Progenitor cell of endocrine pancreas (in vitro differentiated cells): ENCODE measurements at regions not wholly inside any gene's neighbourhood (a gene's known extent, or its start where the extent isn't known, plus 50 kb on each side); places are given as distances from the start of the nearest gene placed in this dataset.

ENCODE experiments used
- DNase-seq: peaks from one replicate; pipeline ENCODE4 v3.0.0; 2021; ENCODE audit warnings: low spot score; ENCODE audit not compliant: unreplicated experiment
- H3K27ac Mint-ChIP-seq: 2 replicates; pipeline ENCODE4 v1.8.0; 2021; ENCODE audit warnings: mild to moderate bottlenecking, moderate library complexity, mixed read lengths
- H3K27me3 Mint-ChIP-seq: 2 replicates; pipeline ENCODE4 v1.8.0; 2021; ENCODE audit warnings: mixed read lengths
- H3K36me3 Mint-ChIP-seq: 2 replicates; pipeline ENCODE4 v1.8.0; 2022; ENCODE audit warnings: mixed read lengths; ENCODE audit not compliant: insufficient read depth
- H3K4me1 Mint-ChIP-seq: 2 replicates; pipeline ENCODE4 v1.8.0; 2021; ENCODE audit warnings: low read depth, mixed read lengths
- H3K4me3 Mint-ChIP-seq: 2 replicates; pipeline ENCODE4 v1.8.0; 2021; ENCODE audit warnings: low read depth, mild to moderate bottlenecking, moderate library complexity, mixed read lengths
- H3K9me3 Mint-ChIP-seq: 2 replicates; pipeline ENCODE4 v1.8.0; 2021; ENCODE audit warnings: low read depth, mixed read lengths
- TF ChIP-seq, protein P1 (sequence below): fragments of 200-600 bp; sonication (generic); IDR thresholded peaks from one replicate; pipeline ENCODE4 v1.5.0; 2021; ENCODE audit warnings: antibody characterized with exemption, mild to moderate bottlenecking; ENCODE audit not compliant: unreplicated experiment

DNA sequence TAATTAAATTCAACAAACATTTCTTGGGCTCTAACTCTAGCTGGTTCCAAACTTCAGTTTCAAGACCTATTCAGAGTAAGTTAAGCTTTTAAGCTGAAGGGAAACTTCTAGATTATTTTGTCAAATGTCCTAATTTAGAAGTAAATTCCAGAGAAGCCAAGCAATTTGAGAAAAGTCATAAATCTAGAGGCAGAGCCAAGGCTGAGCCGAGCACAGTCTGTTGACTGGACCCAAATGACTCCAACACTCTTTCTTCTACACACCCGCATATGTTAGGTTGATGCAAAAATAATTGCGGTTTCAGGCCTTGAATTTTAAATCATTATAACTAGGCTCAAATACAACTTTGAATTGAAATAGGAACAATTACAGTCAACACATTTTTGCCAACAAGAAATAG, 319.7 kb downstream of the NFIB start:
- no peak for DNase-seq
- no peak overlapping the region for H3K4me3 Mint-ChIP-seq
- H3K36me3 Mint-ChIP-seq = no peaks in the 10 kb centered on the region
- no peaks in the 10 kb centered on the region for H3K27me3 Mint-ChIP-seq
- peaks cover 9% of the 10 kb centered on the region for H3K4me1 Mint-ChIP-seq
- TF ChIP-seq, protein P1, sequence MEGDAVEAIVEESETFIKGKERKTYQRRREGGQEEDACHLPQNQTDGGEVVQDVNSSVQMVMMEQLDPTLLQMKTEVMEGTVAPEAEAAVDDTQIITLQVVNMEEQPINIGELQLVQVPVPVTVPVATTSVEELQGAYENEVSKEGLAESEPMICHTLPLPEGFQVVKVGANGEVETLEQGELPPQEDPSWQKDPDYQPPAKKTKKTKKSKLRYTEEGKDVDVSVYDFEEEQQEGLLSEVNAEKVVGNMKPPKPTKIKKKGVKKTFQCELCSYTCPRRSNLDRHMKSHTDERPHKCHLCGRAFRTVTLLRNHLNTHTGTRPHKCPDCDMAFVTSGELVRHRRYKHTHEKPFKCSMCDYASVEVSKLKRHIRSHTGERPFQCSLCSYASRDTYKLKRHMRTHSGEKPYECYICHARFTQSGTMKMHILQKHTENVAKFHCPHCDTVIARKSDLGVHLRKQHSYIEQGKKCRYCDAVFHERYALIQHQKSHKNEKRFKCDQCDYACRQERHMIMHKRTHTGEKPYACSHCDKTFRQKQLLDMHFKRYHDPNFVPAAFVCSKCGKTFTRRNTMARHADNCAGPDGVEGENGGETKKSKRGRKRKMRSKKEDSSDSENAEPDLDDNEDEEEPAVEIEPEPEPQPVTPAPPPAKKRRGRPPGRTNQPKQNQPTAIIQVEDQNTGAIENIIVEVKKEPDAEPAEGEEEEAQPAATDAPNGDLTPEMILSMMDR = no peak
- H3K27ac Mint-ChIP-seq = no peak overlapping the region
- H3K9me3 Mint-ChIP-seq = peaks cover 8% of the 10 kb centered on the region

DNA sequence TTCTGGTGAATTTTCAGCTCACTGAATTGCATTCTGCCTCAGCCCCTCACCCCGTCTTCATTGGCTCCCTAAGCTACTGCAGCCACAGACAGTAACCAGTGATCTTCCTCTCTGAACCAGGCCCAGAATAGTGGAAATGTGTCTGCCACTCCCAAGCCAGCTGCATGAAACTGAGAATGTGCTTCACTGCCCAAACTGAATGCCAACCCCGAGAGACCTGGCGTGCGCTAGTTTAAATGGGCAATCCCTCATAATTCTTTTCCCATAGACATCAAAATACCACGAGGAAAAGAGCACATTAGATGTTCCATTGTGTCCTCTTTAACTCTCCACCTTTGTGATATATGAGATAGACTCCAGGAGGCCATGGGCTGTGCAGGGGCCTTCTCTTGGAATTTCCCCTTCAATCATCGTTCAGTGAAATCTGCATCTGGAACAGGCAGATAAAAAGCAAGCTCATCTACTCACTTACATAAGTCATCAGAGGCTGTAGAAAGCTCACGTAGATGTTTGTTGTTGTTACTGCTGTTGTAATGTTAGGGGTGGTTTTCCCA, 320.2 kb downstream of the NFIB start:
- Mint-ChIP-seq H3K27me3 (no peaks in the 10 kb centered on the region), H3K4me1 (peaks cover 9% of the 10 kb centered on the region), H3K36me3 (no peaks in the 10 kb centered on the region), H3K27ac (no peak overlapping the region), H3K4me3 (no peak overlapping the region), H3K9me3 (peaks cover 8% of the 10 kb centered on the region)
- DNase-seq = no peak
- TF ChIP-seq, protein P1 = no peak

DNA sequence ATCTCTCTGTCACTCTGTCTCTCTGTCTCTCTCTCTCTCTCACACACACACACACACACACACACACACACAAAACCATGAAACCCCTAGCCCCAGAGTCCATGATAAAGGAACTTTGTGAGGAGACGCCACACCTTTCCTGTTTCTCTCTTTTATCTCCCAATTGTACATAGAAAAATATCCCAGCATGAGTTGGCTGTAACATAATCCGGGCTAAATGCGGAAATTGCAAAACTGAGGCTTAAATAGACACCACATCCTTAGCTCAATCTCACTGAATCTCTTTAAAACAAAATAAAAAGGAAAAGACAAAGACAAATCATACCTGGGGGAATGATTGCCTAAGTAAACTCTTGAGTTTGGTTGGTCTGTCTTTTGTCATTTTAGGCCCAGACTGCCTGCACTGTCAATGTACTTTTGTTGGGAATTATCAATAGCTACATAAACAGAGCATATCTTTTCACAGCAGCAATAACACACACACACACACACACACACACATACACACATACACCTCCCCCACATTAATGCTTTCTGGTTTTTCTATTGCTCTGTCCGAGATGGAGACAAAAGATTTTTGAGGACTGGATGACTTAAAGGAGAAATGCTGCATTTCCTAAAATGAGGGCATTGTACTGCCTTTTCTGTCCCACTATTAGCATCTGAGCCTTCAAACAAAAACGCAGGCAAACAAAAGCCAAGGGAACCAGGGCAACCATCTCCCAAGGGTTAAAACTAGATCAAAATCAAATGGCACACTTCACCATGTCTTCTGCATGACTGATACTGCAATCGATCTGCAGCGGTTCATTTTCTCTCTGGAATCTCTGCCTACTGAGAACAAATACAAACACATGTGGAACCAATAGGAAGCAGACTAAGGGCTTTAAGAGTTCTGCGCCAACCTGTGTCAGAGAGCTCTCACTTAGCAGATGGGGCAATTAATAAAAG, 321.5 kb downstream of the NFIB start:
- Mint-ChIP-seq H3K27ac (peak overlapping the region; percentile 69), H3K4me1 (peaks cover 9% of the 10 kb centered on the region), H3K27me3 (no peaks in the 10 kb centered on the region), H3K36me3 (no peaks in the 10 kb centered on the region), H3K9me3 (peaks cover 7% of the 10 kb centered on the region), H3K4me3 (no peak overlapping the region)
- TF ChIP-seq, protein P1 = no peak
- no peak for DNase-seq

DNA sequence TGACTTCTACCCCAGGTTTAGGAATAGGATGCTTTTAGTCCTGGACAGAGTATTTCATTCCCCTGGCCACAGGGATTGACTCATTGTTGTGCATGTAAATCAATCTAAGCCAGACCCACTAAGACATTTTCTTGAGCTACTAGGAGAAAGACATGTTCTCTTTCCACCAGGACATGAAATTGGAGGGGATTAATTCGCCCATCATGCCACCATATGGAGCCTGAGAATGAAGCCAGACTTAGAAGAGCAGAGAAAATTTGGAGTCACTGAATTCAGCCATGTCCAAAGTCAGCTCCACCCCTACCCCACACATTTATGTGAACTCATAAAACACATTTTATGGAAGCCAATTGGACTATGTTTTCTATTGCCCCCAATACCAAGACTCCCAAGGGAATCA, 322.5 kb downstream of the NFIB start:
- H3K4me1 Mint-ChIP-seq = peaks cover 9% of the 10 kb centered on the region
- TF ChIP-seq, protein P1 = no peak
- H3K9me3 Mint-ChIP-seq = peaks cover 5% of the 10 kb centered on the region

DNA sequence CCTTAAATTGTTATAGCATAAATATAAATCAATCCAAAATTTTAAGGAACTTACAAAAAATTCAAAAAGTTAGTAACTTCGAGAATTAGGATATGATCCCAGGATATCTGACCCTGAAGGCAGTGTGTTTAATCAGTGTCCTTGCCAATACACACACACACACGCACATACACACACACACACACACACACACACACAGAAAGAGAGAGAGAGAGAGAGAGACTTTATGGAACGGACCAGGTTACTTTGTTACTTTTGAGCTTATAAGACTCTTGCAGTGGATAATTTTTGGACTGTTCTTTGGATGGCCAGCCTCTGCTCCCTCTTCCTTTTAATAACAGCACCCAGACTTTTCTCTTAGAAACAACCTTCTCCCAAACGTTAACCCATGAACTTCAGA, 322.9 kb downstream of the NFIB start:
- TF ChIP-seq, protein P1 = no peak
- no peak overlapping the region for H3K4me3 Mint-ChIP-seq
- H3K27me3 Mint-ChIP-seq = no peaks in the 10 kb centered on the region
- DNase-seq = no peak
- peaks cover 5% of the 10 kb centered on the region for H3K9me3 Mint-ChIP-seq
- H3K4me1 Mint-ChIP-seq = peaks cover 9% of the 10 kb centered on the region
- H3K36me3 Mint-ChIP-seq = no peaks in the 10 kb centered on the region
- no peak overlapping the region for H3K27ac Mint-ChIP-seq

More for the DNA sequence above, 322.5 kb downstream of the NFIB start:
- H3K4me3 Mint-ChIP-seq = no peak overlapping the region
- H3K27me3 Mint-ChIP-seq = no peaks in the 10 kb centered on the region
- H3K36me3 Mint-ChIP-seq = no peaks in the 10 kb centered on the region
- H3K27ac Mint-ChIP-seq = no peak overlapping the region
- no peak for DNase-seq
